ENCODE measurements at regions not wholly inside any gene's neighbourhood (a gene's known extent, or its start where the extent isn't known, plus 50 kb on each side); places are given as distances from the start of the nearest gene placed in this dataset.

DNA sequence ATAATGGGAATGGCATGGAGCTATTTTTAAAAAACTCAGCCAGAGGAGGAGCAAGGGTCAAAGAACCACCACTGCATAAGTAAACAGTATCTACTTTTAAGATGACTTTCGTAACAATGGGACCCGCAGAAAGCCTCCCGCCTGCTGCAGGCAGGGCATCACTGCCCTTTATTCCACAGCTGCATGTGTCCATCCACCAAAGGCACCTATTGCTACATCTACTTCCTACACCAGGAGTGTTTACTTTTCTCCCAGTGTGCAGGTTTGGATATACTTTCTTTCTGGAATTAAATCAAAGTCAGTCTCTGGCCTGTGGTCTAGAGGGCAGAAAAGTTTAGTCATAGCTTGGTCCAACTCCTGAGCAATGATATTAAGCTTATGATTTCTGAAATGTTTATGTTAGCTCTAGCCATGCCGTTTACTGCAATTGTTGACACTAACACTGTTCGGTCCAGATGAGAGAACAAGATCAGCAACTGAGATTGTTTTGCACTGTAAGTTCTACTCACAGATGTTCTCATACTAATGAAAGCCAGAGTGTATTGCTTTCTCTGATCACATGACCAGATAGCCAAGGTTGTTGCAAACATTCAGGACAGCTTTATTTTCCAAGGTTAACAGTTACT lies 391.5 kb downstream of the FGF10 start (continued):
- TF ChIP-seq ZNF839 (CRISPR knock-in tag; IDR thresholded peaks at IDR 0.05; ENCODE audit: borderline replicate concordance) (no peak), ZNF562 (CRISPR knock-in tag; IDR thresholded peaks at IDR 0.05; ENCODE audit: borderline replicate concordance) (no peak), RBFOX2 (IDR thresholded peaks at IDR 0.05; ENCODE audit: low read depth, low read length) (no peak), EP300 (IDR thresholded peaks at IDR 0.05; ENCODE audit: low read depth in 2 of 2, low read length in 2 of 2) (peak; percentile 87 to 90; a peak in 3 of 4 replicates), EP300 (CRISPR knock-in tag; IDR thresholded peaks at IDR 0.05; ENCODE audit: borderline replicate concordance) (peak; percentile 84; the same call in 1 of the 2 replicates), CBX1 (IDR thresholded peaks at IDR 0.05; ENCODE audit: low read depth) (peak; percentile 91), NRL (CRISPR knock-in tag; IDR thresholded peaks at IDR 0.05; ENCODE audit: borderline replicate concordance) (no peak), ZNF558 (CRISPR knock-in tag; IDR thresholded peaks at IDR 0.05; ENCODE audit: borderline replicate concordance) (no peak), FLYWCH1 (CRISPR knock-in tag; IDR thresholded peaks at IDR 0.05) (no peak), MTA1 (CRISPR knock-in tag; IDR thresholded peaks at IDR 0.05; ENCODE audit: borderline replicate concordance) (peak; percentile 22; the same call in 1 of the 2 replicates), ZNF501 (CRISPR knock-in tag; IDR thresholded peaks at IDR 0.05) (no peak), TFDP1 (CRISPR knock-in tag; IDR thresholded peaks at IDR 0.05; ENCODE audit: borderline replicate concordance) (peak; percentile 43; the same call in 1 of the 2 replicates), ZFP36L1 (CRISPR knock-in tag; IDR thresholded peaks at IDR 0.05) (0 out of 2 replicates have a peak, but pooled peaks have one; percentile 34)
- TF ChIP-seq, protein P1, sequence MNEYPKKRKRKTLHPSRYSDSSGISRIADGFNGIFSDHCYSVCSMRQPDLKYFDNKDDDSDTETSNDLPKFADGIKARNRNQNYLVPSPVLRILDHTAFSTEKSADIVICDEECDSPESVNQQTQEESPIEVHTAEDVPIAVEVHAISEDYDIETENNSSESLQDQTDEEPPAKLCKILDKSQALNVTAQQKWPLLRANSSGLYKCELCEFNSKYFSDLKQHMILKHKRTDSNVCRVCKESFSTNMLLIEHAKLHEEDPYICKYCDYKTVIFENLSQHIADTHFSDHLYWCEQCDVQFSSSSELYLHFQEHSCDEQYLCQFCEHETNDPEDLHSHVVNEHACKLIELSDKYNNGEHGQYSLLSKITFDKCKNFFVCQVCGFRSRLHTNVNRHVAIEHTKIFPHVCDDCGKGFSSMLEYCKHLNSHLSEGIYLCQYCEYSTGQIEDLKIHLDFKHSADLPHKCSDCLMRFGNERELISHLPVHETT (CRISPR knock-in tag; conservative IDR thresholded peaks at IDR 0.05): 0 out of 2 replicates have a peak, but pooled peaks have one; percentile 52
- TF ChIP-seq, protein P2, sequence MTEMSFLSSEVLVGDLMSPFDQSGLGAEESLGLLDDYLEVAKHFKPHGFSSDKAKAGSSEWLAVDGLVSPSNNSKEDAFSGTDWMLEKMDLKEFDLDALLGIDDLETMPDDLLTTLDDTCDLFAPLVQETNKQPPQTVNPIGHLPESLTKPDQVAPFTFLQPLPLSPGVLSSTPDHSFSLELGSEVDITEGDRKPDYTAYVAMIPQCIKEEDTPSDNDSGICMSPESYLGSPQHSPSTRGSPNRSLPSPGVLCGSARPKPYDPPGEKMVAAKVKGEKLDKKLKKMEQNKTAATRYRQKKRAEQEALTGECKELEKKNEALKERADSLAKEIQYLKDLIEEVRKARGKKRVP (CRISPR knock-in tag; IDR thresholded peaks at IDR 0.05): peak in 1 of 2 experiments; percentile 78; a peak in 2 of 4 replicates
- TF ChIP-seq, protein P3, sequence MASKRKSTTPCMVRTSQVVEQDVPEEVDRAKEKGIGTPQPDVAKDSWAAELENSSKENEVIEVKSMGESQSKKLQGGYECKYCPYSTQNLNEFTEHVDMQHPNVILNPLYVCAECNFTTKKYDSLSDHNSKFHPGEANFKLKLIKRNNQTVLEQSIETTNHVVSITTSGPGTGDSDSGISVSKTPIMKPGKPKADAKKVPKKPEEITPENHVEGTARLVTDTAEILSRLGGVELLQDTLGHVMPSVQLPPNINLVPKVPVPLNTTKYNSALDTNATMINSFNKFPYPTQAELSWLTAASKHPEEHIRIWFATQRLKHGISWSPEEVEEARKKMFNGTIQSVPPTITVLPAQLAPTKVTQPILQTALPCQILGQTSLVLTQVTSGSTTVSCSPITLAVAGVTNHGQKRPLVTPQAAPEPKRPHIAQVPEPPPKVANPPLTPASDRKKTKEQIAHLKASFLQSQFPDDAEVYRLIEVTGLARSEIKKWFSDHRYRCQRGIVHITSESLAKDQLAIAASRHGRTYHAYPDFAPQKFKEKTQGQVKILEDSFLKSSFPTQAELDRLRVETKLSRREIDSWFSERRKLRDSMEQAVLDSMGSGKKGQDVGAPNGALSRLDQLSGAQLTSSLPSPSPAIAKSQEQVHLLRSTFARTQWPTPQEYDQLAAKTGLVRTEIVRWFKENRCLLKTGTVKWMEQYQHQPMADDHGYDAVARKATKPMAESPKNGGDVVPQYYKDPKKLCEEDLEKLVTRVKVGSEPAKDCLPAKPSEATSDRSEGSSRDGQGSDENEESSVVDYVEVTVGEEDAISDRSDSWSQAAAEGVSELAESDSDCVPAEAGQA (IDR thresholded peaks at IDR 0.05; ENCODE audit: low read depth): no peak
- TF ChIP-seq, protein P3 (CRISPR knock-in tag; IDR thresholded peaks at IDR 0.05; ENCODE audit: borderline replicate concordance): no peak

Data from HepG2 (cell line).